ENCODE measurements at regions not wholly inside any gene's neighbourhood (a gene's known extent, or its start where the extent isn't known, plus 50 kb on each side); places are given as distances from the start of the nearest gene placed in this dataset.

DNA sequence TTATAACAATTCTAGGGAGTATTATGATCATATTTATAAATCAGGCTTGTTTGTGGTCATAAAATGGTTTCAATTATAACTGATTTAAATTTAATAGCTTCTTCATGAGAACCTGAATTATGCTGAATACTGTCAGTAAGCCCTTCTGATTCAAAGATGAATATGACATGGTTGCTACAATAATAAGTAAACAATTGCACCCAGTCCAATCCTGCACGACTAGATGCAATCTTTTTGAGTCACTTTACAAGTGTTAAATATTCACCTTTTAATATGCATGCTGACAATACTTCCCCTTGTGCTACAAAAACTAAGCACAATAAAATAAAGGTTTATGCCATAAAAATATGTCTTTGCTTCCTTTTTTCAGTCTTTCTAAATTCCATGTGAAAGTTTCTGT is 325.2 kb downstream of the KCNJ3 start:
- TF ChIP-seq, protein P1, sequence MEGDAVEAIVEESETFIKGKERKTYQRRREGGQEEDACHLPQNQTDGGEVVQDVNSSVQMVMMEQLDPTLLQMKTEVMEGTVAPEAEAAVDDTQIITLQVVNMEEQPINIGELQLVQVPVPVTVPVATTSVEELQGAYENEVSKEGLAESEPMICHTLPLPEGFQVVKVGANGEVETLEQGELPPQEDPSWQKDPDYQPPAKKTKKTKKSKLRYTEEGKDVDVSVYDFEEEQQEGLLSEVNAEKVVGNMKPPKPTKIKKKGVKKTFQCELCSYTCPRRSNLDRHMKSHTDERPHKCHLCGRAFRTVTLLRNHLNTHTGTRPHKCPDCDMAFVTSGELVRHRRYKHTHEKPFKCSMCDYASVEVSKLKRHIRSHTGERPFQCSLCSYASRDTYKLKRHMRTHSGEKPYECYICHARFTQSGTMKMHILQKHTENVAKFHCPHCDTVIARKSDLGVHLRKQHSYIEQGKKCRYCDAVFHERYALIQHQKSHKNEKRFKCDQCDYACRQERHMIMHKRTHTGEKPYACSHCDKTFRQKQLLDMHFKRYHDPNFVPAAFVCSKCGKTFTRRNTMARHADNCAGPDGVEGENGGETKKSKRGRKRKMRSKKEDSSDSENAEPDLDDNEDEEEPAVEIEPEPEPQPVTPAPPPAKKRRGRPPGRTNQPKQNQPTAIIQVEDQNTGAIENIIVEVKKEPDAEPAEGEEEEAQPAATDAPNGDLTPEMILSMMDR (IDR thresholded peaks at IDR 0.05), result no peak

DNA sequence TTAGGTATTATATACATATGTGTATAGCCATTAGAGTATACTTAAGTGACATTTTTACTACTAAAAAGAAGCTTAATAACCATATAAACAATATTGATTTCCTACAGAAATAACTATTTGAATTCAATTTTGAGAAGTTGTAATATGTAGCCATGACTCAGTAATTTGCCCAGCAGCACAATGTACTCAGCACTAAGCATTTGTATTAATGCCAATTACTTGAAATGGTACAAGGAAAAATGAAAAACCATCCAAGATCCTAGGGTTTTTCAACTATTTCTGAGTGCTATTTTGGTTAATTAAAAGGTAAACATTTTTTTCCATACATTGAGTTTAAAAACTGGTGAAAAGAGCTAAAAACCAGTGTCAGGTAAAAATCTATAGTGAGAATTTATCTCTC is 324.0 kb downstream of the KCNJ3 start:
- TF ChIP-seq, protein P1 (IDR thresholded peaks at IDR 0.05), result no peak

DNA sequence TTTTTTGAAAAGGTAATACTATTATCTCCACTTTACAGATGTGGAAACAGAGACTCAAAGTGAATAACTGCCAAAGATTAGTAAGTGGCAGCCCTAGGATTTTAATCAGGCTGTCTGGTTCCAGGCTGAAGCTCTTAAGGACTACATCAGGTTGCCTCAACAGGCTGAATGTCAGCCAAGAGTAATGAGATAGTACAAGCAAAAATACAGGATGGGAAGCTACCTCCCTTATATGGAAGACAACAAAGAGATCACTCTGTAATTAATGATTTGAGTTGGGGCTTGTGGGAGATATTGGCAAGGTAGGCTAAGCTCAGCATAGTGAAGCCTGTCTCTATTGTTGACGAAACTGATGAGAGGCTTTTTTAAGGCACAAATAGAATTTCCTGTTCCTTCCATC is 323.1 kb downstream of the KCNJ3 start:
- TF ChIP-seq, protein P1 (IDR thresholded peaks at IDR 0.05), result no peak

DNA sequence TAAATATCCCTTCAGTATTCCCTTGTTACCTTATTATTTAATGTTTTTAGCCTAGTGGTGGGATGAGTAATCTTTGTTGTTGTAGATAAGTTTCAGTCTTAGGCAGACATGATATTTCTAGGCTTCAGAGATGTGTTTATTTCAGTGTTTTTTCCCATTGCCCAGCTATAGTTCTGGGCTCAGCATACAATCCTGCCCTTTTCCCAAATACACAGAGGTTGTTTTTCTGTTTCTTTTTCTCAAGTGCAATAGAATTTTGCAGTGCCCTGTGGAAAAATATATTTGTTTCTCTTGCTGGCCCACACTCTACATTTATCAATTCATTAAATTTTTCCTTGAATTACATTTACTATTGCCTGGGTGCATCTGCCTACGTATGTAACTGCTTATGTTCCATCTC is 321.8 kb downstream of the KCNJ3 start:
- TF ChIP-seq, protein P1 (IDR thresholded peaks at IDR 0.05), result no peak

- TF ChIP-seq, protein P1 (IDR thresholded peaks at IDR 0.05), result no peak
Measured at GRCh38 chr2:155010925-155011324, 312.4 kb downstream of the KCNJ3 start.

GRCh38 chr2:154995361-154995760 is 296.9 kb downstream of the KCNJ3 start:
- TF ChIP-seq, protein P1 (IDR thresholded peaks at IDR 0.05), result no peak

DNA sequence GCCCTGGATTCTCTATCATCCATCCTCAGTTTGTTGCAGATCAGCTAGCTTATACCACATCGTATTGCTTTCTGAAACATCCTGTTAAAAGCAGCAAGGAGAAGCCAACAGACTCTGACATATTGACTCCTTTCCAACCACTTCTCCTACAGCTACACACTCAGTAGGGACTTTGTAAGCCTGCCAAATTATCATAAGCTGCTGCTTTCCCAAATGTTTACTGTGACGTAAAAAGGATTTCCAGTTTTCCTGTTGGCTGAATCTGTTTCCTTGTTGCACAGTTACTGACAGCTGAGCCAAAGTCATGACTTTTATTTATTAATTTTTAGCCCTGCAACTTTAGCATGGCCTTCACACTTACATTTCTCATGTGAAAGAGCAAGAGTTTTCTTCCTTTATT is 294.3 kb downstream of the KCNJ3 start:
- TF ChIP-seq, protein P1 (IDR thresholded peaks at IDR 0.05), result no peak

- TF ChIP-seq, protein P1 (IDR thresholded peaks at IDR 0.05), result no peak
Measured at GRCh38 chr2:154978710-154979109, 280.2 kb downstream of the KCNJ3 start.
